ENCODE measurements at regions not wholly inside any gene's neighbourhood (a gene's known extent, or its start where the extent isn't known, plus 50 kb on each side); places are given as distances from the start of the nearest gene placed in this dataset.

DNA sequence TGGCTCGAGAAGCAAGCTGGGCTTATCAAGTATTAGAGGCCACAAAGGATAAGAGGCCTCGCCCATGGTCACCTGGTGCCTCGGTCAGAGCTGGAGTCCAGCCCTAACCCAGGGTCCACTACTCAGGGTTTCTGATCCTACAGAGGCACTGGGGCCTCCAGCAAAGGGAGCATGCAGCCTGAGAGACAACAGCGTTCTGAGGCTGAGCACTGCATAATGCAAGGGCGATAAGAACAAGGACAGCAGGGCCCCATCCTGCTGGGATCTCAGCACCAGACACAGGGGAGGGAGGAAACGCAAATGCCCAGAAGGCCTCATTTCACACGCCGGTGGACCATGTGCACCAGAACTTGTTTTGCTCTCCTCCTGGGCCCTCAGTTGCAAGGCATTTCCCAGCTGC lies 63.0 kb downstream of the C5orf15 start:
- no peak for DNase-seq (ENCODE audit: low spot score)

DNA sequence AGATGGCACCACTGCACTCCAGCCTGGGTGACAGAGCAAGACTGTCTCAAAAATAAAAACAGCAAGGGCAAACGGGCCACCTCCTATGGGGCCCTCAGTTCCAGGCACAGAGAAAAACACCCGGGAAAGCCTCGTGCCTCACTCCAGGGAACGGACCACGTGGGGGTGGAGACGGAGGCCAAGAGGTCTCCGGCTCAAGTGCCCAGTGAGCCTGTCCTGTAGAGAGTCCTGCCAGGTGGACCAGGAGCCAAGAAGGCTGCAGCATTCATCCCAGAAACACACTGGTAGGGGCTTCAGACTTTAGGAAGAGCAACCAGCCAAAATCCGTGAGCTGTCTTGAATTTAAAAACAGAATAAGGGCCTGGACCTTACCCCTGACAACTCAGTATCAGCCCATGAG lies 63.8 kb downstream of the C5orf15 start:
- DNase-seq (ENCODE audit: low spot score): no peak

DNA sequence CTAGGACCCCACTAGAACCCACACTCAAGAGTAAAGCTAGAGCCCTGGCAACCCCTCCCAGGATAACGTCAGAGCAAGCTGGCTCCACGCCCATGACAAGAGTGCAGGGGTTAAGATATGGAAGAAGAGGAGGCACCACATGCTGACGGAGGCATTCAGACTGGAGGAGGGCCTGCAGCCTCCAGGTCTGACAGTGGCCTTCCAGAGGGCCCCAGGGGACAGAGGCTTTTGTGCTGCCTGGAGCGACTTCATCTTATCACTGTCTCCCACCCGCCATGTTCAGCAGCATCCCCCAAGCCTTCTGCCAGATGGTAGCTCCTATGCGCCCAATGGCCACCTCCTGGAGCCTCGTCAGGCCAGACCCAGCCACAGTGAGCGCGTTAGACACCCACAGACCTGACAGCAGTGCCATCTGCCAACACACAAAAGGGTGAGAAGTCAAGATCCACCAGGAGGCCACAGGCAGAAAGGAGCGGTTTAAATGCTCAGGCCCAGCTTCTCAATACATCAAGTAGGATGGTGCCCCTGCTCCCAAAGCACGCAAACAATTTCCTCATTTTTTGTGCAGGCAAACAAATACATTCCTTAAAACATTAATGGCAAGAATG lies 65.8 kb downstream of the C5orf15 start:
- no peak for DNase-seq (ENCODE audit: low spot score)

DNA sequence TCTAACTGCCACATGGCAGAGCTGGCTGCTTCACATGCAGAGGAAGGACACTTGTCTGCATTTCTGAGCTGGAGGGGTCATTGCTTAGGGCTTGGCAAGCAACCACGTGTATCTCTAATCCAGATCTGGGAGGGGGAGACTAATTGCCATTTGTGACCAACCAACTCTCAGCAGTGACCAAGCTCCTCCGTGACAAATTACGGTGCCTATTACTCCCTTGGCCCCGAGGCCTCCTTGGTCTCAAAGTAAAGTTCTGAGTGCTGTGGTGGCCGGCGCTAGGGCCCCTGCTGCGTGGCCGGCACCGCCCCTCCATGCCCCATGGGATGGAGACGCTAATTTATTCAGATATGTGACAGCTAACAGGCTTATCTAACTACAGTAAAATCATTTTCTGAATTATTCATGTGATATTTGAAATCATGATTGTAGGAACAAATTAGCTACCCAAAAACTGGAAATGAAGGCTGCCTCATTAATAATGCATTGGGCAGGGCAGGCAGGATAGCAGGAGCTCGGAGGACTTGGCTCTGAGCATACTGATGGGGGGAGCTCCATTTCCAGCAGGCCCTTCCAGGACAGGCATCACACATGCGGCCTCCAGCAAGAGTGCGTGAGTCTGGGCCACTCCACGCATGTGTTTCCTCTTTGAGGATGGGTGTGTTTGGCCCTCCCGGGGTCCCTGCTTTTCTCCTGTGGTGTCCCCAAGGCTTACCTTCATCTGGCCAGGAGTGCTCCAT lies 67.7 kb downstream of the C5orf15 start:
- no peak for DNase-seq (ENCODE audit: low spot score)

DNA sequence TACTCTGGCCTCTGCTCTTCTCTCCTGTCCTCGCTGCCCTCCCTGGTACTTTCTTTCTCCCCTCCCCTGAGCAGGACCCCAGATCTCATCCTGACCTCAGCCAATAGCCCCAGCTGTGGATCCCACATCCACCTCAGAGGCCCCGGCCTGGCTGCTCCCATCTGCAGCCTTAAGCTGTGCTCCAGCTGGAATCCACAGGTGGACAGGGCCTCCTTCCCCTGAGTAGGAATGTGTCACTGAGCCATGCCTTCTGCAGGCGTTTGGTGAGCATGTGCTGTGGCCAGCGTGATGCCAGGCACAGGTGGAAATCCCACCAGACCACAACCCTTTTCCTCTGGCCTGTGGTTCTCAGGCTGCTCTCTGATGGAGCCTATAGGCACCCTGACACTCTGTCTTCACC lies 68.9 kb downstream of the C5orf15 start:
- no peak for DNase-seq (ENCODE audit: low spot score)

DNA sequence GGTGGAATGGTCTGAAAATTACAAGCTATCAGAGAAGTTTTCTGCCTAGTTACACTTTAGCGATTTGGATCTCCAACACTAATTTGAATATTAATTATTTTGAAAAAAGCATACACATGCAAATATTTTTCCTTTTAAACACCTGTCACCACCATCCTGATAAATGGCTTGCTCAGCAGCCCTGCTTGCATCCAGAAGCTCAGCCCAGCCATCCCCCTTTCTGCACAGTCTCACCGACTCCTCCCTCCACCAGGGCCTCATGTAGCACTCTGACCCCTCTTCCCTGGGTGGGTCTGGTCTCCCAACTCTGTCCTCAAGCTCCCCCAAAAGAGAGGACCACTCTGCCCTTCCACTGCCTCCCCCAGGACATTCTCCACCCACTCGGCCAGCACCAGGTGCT lies 70.0 kb downstream of the C5orf15 start:
- DNase-seq (ENCODE audit: low spot score): no peak

DNA sequence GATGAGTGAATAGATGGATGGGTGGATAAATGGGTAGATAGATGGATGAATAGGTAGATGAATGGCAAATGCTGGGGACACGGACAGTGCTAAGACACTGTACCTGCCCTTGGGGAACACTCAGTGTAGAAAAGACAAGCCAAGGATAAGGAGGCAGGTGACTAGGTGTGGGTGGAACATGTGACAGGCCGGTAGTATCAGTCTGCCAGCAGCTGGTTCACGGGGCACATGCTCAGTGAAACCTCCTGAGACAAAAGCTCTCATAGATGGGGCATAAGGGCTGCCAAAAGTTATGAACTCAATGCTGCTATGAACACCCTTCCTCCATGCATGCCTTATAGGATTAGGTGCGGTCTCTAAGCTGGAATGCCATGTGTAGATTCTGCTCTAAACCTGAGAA lies 71.0 kb downstream of the C5orf15 start:
- DNase-seq (ENCODE audit: low spot score): no peak

DNA sequence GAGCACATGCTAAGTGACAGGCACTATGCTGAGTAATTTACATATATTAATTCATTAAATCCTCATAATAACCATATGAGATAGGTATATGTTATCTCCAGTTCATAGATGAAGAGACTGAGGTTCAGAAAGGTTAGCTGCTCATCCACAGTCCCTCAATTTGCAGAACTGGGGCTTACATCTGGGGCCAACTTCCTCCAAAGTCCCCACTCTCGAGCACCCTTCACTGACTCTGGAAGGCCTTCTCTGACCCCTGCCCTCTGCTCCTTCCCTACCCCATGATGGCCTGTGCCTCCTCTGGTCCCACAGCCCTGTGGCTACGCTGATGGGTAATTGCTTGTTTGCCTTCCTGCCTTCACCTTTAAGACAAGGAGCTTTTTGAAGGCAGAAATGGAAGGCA lies 71.6 kb downstream of the C5orf15 start:
- no peak for DNase-seq (ENCODE audit: low spot score)

DNA sequence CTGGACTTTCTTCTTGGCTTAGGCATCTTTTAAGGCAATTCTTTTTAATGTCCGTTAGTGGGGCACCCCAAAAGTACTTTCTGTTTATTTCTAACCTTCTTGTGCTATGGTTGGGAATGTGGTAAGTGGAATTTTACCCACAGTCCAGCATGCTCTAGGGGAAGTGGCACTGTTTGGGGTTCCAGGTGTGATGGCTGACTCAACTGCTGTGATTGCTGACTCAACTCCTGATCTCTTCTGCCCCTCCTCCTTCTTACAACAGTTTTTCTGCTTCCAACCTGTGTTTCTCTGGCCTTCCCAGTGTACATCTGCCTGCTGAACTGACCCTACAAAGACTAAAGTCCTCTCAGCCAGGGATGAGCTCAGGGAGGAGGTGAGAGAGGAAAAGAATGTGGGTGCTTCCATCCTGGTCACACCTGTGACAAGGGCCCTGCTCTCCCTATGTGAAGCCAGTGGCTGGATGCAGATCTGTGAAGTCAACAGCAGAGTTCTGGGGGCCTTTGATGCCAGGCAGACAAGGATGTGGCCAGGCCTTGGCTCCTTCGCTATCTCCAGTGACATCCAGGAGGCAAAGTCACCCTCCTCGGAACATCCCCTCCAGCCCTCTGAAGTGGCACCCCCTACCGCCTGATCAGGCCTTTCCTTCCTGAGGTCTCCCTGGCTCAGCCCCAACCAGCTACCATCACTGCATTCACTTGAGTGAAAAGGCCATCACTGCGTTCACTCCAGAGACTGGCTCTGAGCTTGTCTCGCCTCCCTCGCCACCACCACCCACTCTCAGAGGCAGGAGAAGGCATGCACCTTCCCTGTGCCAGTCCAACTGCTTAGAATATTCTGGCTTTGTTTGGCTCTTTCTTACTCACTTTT lies 72.2 kb downstream of the C5orf15 start:
- no peak for DNase-seq (ENCODE audit: low spot score)

DNA sequence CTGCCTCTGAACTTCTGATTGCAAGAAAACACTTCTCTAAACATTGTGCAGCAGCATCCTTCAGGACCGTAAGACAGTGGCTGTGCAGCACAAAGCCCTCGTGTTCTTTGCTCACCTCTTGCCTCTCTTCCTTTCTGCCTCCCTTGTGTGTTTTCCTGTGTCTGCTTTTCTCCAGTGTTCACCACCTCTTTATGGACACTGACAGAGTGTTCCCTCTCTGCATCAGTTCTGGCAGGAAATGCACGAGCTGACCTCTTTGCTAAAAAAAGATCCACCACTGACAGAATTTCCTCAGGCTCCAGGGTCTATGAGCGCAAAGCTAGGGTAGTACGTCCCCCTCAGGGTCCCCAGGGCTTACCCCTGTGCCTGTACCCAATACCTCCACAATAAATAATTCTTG lies 74.3 kb downstream of the C5orf15 start:
- DNase-seq (ENCODE audit: low spot score): no peak

DNA sequence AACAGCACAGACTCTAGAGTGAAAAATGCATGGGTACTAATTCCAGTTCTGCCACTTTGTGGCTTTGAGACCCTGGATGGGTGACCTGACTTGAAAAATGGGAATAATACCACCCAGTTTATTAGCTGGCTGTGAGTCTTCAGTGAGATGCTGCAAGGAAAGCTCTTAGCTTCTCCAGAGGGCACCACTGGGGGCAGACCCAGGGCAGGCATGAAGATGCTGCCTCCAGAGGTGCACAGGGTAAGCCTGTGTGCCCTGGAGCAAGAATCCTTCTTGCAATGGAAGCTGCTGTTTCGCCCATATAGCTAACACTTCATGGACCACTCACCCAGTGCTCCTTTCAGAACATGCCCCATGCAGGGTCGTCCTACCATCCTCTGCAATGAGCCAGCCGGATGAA lies 75.7 kb downstream of the C5orf15 start:
- no peak for DNase-seq (ENCODE audit: low spot score)

DNA sequence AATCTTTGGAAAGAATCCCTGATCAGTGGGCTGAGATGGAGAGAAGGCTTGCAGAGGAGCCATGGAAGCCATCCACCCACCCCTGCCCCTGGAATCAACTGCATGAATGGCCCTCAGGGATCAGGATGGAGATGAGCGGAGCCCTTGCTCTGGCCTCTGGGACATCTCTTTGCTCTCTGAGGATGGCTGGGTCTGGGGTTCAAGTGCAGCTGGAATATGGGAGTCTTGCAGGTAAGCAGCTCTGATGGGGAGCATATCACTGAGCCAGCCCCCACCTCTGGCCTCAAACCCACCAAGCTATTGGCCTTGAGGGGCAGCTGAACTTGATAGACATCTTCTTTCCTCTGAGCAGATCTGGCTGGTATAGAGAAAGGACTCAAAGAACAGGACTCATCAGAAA lies 76.1 kb downstream of the C5orf15 start:
- no peak for DNase-seq (ENCODE audit: low spot score)

DNA sequence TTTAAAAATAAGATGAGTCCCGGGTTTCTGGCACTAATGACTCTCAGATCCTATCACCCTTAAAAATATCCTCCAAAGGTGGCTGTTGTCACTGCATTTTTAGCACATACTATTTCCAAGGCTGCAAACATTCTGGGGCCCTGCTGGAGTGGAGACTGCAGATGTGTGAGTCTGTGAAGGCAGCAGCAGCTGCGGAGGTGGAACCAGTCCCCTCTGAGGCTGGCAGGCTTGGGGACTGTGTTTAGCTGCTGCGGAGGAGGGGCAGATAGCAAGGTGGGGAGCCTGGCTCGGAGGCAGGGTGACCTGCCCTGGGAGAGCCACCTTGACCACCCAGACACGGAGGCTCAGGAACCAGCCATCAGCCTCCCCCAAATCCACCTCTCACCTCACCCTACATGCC lies 77.0 kb downstream of the C5orf15 start:
- no peak for DNase-seq (ENCODE audit: low spot score)

DNA sequence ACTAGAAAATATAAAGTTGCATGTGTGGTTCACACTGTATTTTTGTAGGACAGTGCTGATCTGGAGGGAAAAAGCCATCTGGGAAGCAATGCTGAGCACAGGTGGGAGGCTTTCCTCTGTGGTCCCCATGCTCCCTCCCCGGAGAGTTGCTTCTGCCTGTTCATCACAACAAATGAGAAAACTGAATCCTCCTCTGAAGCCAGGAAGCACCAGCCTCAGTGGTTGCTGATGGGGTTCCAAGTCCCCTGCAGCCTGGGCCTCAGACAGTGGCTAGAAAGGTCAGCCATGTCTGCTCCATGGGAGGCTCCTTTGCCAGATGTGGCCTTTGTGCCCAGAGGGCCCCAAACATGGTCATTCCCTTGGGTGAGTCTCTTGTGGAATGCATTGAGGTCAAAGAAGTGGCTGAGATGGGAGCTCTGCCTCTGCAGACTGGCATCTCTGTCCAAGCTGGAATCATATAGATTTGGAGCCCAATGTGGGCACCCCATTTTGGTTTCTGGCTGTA lies 77.6 kb downstream of the C5orf15 start:
- no peak for DNase-seq (ENCODE audit: low spot score)

DNA sequence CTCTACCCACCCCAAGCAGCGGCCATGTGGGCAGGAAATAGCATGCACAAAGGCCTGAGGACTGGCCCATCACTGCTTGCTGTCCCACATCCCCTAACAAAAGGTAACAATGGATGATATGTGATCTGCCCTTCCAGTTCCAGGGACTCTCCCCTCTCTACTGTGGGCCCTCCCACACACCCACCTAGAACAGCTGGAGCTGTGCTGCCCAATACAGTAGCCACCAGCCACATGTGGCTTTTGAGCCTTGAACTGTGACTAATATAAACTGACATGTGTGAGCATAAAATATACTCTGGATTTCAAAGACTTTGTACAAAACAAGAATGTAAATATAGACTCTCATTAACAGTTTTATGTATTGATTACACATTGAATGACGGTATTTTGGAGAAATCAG lies 78.1 kb downstream of the C5orf15 start:
- no peak for DNase-seq (ENCODE audit: low spot score)

DNA sequence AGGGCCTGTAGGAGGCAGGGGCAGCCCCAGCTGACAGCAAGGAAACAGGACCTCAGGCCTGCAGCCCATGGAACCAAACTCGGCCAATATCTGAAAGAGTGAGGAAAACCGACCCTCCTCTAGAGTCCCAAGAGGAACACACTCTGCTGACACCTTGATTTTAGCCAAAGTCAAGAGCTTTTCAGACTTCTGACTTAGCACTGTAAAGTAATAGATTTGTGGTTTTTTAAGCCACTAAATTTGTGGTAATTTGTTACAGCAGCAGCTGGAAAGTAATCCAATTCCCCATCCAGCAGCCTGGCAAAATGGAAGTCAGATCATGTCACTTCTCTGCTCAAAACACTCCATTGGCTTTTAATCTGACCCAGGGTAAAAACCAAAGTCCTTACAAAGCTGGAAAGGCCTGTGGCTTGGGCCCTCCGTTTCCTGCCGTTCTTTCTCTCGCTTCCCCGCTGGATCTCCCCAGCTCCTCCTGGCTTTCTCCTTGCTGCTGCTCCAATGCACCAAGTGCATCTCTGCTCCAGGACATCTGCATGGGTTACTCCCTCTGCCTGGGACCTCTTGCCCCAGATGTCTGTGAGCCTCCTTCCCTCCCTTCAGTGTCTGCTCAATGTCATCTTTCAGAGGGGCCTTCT lies 79.0 kb downstream of the C5orf15 start:
- no peak for DNase-seq (ENCODE audit: low spot score)

DNA sequence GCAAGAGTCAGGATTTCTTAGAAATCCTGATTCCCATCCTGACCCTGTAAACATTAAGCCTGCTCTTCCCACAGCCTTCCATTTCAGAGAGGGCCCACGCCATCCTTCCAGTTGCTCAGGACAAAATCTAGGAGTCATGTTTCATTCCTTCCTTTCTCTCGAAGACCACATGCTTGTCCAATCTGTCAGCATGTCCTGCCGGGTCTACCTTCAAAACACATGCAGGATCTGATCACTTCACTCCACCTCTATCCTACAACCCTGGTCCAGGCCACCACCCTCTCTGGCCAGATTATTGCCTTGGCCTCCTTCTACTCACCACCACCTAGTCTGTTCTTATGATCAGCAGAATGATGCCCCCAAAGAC lies 79.8 kb downstream of the C5orf15 start:
- DNase-seq (ENCODE audit: low spot score): no peak

DNA sequence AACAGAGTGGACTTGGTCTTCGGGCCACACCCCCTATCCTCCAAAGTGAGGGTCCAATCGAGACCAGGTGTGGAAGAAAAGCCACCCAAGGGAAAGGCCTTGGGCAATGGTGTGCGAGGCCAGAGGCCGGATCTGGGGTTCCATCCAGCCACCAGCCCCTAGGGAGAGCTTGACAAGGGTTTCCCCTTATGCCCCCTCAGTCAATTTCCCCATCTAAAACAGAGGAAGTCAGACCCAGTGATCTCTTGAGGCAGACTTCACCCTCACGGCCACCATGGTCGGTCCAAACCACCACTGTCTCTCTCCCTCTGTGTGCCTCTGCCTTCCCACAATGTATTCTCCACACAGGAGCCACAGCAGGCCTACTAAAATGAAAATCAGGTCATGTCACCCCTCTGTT lies 82.9 kb downstream of the C5orf15 start:
- no peak for DNase-seq (ENCODE audit: low spot score)

DNA sequence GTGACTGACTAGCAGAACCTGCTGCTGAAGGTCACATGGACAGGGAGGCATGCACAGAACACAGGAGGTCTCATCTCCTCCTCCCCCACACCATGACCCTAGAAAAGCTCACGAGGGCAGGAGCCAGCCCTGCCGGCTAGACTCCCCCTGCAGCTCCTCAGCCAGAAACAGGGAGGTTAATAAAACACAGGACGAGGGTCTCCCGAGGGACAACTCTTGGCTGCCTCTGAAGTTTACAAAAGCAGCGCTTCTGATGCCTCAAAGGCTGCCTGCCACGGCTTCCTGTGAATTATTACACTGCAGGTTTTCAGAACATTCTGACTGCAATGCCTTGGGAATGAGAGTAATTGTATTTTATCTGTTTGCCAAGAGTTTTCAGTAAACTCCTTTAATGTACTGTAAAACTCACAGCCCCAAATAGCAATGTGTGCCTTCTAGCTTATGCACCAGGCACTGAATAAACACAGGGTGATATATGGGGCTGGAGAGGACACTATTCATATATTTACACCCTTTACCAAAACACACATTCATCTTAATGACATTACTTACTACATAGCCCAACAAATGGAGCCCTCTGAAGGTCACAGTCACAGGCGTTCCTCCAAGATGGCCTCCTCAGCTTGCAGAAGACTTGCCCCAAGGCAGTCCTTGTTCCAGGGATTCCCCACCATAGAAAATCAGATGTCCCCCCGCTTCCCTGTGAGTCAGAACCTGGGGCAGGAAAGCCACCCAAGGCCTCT lies 83.7 kb downstream of the C5orf15 start:
- DNase-seq (ENCODE audit: low spot score): no peak

DNA sequence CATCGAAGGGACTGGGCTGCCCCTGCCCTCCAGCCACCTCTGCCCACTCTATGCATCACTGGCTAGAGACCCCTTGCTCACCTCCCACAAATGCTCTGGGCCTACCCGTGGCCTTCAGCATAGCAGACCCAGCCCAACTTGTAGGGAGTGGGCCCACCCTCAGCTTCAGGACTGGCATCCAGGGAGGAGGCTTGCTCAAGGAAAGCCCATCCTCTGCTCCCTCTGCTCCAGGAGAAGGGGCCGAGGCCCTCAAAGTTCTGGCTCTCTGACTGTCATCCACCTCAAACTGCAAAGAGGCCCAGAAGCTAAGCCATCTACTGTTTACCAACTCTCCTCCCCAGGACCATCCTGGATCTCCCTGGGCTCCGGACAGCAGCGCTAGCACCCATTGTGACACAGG lies 84.5 kb downstream of the C5orf15 start:
- DNase-seq (ENCODE audit: low spot score): no peak

DNA sequence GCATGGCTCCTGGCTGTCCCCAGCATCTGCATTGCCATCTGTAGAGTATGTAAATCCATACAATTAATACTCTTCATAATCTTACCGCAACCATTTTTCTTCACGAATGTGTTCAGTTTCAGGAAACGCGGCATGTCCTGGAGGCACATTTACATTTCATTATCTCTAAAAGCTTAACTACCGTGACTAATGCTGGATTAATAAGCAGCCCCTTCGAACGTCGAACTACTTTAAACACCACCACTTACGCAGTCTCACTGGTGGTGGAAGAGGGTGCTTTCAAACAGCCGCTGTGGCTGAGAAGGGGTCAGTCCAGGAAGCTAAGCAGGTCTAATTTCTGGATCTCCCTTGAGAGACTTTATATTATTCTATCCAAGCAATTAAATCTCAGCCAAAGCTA lies 85.6 kb downstream of the C5orf15 start:
- DNase-seq (ENCODE audit: low spot score): no peak

DNA sequence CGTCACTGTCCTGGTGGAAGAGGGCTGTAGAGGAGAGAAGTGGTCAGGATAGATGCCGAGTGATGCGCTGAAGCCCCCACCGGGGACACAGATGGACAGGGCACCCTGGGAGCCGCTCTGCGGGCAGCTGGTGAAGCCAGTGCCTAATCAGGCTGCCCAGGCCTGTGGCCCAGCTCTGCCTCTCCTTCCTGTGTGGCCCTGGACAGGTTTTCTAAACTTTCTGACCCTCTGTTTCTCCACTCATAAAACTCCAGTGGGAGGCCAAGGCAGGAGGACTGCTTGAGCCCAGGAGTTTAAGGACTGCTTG lies 86.1 kb downstream of the C5orf15 start:
- no peak for DNase-seq (ENCODE audit: low spot score)
